ENCODE measurements at regions not wholly inside any gene's neighbourhood (a gene's known extent, or its start where the extent isn't known, plus 50 kb on each side); places are given as distances from the start of the nearest gene placed in this dataset.

- peak; percentile 83 for DNase-seq (ENCODE audit: low read depth)
- no peak overlapping the region for H3K4me3 ChIP-seq (ENCODE audit: control insufficient read depth, low read depth, low read length)
- no peak for TF ChIP-seq CTCF (conservative IDR thresholded peaks at IDR 0.05; ENCODE audit: control insufficient read depth, insufficient read depth, low read depth, low read length)
Observed at GRCh38 chr15:39299486-39300267, 281.2 kb upstream of the THBS1 start.

- H3K4me3 ChIP-seq (ENCODE audit: control insufficient read depth, low read depth, low read length): no peak overlapping the region
- TF ChIP-seq CTCF (conservative IDR thresholded peaks at IDR 0.05; ENCODE audit: control insufficient read depth, insufficient read depth, low read depth, low read length): no peak
- peak; percentile 69 for DNase-seq (ENCODE audit: low read depth)
Observed at GRCh38 chr15:39300451-39301153, 280.3 kb upstream of the THBS1 start.

- peak; percentile 92 for DNase-seq (ENCODE audit: low read depth)
- no peak for TF ChIP-seq CTCF (conservative IDR thresholded peaks at IDR 0.05; ENCODE audit: control insufficient read depth, insufficient read depth, low read depth, low read length)
- H3K4me3 ChIP-seq (ENCODE audit: control insufficient read depth, low read depth, low read length): no peak overlapping the region
Observed at GRCh38 chr15:39301589-39301999, 279.3 kb upstream of the THBS1 start.

GRCh38 chr15:39302936-39303335 lies 277.9 kb upstream of the THBS1 start:
- H3K4me3 ChIP-seq (ENCODE audit: control insufficient read depth, low read depth, low read length): no peak overlapping the region
- no peak for TF ChIP-seq CTCF (conservative IDR thresholded peaks at IDR 0.05; ENCODE audit: control insufficient read depth, insufficient read depth, low read depth, low read length)
- no peak for DNase-seq (ENCODE audit: low read depth)

GRCh38 chr15:39304201-39304841 lies 276.6 kb upstream of the THBS1 start:
- peak; percentile 94 for DNase-seq (ENCODE audit: low read depth)
- TF ChIP-seq CTCF (conservative IDR thresholded peaks at IDR 0.05; ENCODE audit: control insufficient read depth, insufficient read depth, low read depth, low read length): no peak
- H3K4me3 ChIP-seq (ENCODE audit: control insufficient read depth, low read depth, low read length): no peak overlapping the region

- H3K4me3 ChIP-seq (ENCODE audit: control insufficient read depth, low read depth, low read length): no peak overlapping the region
- DNase-seq (ENCODE audit: low read depth): no peak
- no peak for TF ChIP-seq CTCF (conservative IDR thresholded peaks at IDR 0.05; ENCODE audit: control insufficient read depth, insufficient read depth, low read depth, low read length)
Observed at GRCh38 chr15:39304931-39305728, 275.7 kb upstream of the THBS1 start.
